NB4 (cell line): ENCODE measurements at regions not wholly inside any gene's neighbourhood (a gene's known extent, or its start where the extent isn't known, plus 50 kb on each side); places are given as distances from the start of the nearest gene placed in this dataset.
A peak's percentile ranks its signal among the peaks of the same experiment; 100 is the strongest.

Experiments
- DNase-seq: peaks from one replicate; pipeline ENCODE4 v3.0.0; 2010; ENCODE audit warnings: low read depth
- H3K4me3 ChIP-seq: one replicate; pipeline ENCODE4 v1.5.1; 2011; ENCODE audit warnings: mild to moderate bottlenecking, low read depth, low read length, moderate library complexity
- MYC ChIP-seq: IDR thresholded peaks from 2 replicates; pipeline ENCODE4 v1.6.1; 2011; ENCODE audit warnings: low read depth, low read length
- POLR2A ChIP-seq: IDR thresholded peaks from 2 replicates; pipeline ENCODE4 v1.6.1; 2011; ENCODE audit warnings: mild to moderate bottlenecking; ENCODE audit not compliant: insufficient read length; ENCODE audit errors: extremely low read depth
- TF ChIP-seq, protein P1 (sequence below): IDR thresholded peaks from 2 replicates; pipeline ENCODE4 v1.6.1; 2011; ENCODE audit warnings: low read depth, low read length
- TF ChIP-seq, protein P2 (sequence below): IDR thresholded peaks from one replicate; pipeline ENCODE4 v1.5.1; 2012; ENCODE audit warnings: low read depth, low read length

DNA sequence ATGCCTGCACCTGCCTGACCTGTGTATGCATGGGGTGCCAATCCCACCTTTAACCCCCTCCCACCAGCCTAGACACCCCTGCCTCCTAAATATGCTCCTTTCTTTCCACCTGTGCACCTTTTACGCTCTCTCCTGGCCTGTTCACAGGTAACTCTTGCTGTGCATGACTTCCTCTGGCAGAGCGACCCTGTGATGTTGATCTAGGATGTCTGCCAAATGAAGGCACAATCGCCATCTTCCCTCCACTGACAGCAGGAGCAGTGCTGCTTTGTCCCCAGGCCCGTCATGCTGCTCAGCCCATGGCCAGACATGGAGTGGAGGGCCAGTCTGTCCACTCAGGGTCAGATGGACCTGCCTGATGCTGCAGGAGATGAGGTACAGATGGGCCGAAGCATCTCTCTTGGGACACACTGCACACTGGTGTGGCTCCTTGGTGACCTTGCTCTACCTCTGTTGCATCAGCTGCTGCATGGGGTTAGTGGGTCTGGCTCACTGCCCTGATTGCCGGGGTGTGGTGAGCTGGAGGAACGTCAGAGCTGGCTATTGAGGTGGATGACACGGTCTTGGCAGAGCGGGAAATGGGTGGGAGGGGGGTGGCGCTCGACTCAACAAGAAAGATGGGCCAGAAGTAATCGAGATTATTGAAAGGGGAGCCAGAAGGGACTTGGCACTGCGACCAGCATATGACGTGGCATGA is 101.7 kb upstream of the PITX1 start:
- TF ChIP-seq, protein P1, sequence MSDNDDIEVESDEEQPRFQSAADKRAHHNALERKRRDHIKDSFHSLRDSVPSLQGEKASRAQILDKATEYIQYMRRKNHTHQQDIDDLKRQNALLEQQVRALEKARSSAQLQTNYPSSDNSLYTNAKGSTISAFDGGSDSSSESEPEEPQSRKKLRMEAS = no peak
- TF ChIP-seq, protein P2, sequence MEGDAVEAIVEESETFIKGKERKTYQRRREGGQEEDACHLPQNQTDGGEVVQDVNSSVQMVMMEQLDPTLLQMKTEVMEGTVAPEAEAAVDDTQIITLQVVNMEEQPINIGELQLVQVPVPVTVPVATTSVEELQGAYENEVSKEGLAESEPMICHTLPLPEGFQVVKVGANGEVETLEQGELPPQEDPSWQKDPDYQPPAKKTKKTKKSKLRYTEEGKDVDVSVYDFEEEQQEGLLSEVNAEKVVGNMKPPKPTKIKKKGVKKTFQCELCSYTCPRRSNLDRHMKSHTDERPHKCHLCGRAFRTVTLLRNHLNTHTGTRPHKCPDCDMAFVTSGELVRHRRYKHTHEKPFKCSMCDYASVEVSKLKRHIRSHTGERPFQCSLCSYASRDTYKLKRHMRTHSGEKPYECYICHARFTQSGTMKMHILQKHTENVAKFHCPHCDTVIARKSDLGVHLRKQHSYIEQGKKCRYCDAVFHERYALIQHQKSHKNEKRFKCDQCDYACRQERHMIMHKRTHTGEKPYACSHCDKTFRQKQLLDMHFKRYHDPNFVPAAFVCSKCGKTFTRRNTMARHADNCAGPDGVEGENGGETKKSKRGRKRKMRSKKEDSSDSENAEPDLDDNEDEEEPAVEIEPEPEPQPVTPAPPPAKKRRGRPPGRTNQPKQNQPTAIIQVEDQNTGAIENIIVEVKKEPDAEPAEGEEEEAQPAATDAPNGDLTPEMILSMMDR = no peak
- TF ChIP-seq POLR2A = no peak
- TF ChIP-seq MYC = no peak
- DNase-seq = no peak

DNA sequence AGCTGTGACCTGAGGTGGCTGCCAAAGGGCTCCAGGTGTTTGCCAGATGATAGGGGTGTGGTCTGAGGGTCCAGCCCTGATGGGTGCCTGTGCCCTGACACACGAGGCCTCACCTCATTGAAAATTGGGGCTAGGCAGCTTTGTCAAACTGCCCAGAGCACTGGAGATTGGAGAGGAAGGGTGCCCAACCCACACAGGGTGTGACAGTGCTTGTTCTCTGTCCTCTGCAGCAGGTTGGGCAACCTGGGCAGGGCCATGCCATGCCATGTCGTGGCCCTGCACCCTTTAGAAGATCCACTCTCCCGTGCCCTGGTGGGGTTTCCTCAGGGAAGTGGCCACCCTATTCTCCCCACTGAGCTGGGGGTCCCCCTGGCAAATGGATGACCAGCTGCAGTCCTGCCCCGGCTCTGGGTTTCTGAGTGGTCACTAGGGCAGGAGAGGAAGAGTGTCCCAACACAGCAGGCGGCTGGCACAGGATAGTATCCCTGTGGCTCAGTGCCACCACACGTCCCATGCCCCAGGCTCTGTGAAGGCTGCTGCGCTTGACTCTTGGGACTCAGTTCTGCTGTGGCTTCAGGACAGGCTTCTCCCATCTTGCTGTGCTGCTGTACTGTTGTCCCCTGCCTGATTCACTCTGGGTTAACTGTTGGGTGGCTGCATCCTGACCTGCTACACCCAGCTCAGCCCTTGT is 100.8 kb upstream of the PITX1 start:
- no peak overlapping the region for H3K4me3 ChIP-seq
- TF ChIP-seq, protein P2 = no peak
- no peak for DNase-seq

More for the DNA sequence above, 101.7 kb upstream of the PITX1 start:
- H3K4me3 ChIP-seq = no peak overlapping the region

DNA sequence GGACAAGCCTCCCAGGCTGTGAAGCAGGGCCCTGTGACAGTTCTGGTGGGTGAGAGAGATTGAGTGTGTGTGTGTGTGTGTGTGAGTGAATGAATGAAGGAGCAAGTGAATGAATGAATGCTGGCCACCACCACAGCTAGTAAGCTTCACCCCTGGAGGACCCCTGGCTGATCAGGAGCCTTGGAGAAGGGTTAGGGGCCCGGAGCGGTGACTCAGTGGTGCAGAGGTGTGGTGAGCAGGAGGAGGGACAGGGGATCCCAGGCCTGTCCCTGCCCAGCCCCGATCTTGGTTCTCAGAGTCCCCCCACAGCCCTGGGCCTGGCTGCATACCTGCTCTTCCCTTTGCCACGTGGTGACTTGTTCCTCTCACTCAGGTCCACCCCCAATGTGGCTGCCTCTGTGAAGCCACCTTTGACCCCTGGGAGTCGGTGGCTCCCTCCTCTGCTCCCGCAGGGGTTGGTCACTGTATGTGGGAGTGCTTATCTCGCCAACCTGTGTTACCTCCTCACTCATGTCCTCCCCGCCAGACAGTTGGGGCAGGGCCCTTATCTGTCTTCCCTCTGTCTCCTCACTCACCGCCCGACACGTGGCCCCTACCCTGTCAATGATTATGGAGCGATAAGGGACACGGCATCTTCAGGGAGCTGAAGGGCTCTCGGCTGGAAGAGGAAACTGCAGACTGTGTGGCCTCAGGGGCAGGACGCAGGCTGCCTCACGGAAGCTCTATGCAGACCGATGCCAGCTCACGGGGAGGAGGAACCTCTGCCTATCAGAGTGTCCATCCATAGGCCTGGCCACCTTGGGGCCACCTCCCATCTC is 99.9 kb upstream of the PITX1 start:
- H3K4me3 ChIP-seq = no peak overlapping the region
- DNase-seq = peak; percentile 77
- TF ChIP-seq, protein P2 = no peak
- TF ChIP-seq, protein P1 = peak; percentile 27

DNA sequence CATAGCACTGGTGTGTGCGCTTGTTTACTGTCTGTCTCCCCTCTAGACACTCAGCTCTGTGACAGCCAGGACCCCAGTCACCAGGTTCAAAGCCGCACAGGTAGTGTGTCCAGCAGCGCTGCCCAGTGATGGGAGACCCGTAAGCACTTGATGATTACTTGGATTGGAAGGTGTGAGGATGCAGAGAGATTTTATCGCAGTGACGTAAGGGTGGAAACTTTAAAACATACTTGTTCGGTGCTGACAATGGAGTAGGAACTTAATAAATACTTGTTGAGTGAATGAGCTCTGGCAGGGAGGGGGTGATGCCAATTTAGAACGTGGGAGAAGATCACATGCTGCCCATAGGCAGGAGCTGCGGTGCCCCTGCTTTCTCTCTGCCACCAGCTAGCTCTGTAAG is 99.2 kb upstream of the PITX1 start:
- H3K4me3 ChIP-seq = no peak overlapping the region
- TF ChIP-seq POLR2A (no peak), MYC (no peak)
- TF ChIP-seq, protein P1 = no peak
- TF ChIP-seq, protein P2 = no peak
- no peak for DNase-seq

DNA sequence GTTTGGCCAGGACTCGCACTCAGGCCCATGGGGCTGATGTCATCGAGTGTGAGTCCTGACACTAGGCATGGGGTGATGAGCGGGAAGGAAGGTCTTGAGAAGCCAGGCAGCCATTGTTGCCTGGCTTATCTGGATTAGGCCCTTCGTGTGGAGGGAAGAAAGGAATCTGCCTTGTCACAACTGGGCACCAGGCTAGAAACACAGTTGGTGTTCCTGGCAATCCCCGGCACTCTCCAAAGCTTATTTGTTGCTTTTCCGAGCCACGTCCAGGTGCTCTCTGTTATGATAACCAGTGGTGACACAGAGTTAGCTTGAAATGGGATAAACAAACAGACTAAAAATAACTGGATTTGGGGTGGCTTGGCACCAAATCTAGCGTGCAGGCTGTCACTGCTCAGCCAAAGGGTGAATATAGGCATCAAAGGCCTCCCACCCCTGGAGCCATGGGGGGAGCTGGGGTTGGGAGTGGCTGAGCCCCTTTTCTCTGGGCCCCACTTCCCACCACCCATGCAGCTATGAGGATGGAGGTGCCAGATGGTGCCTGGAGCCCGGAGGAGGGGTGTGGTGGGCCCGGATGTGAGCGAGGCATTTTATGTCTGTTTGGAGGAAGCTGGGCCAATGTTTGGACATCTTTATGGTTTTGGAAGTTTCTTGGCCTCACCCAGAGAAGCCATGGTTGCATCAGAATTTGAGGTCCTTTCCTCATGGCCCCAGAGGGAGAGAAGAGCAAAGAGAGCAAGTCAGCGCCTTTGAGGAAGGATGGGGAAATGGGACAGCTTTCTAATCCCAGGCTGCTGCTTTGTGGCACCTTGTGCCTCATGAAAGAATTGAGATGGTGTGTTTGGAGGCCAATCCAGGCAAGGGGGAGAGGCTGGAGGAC is 98.0 kb upstream of the PITX1 start:
- no peak overlapping the region for H3K4me3 ChIP-seq
- TF ChIP-seq POLR2A (no peak), MYC (no peak)
- TF ChIP-seq, protein P2 = no peak
- TF ChIP-seq, protein P1 = no peak
- peak; percentile 38 for DNase-seq
